HepG2 (cell line): ENCODE measurements at regions not wholly inside any gene's neighbourhood (a gene's known extent, or its start where the extent isn't known, plus 50 kb on each side); places are given as distances from the start of the nearest gene placed in this dataset.

Experiments
- ATAC-seq: fragments of 200-7000 bp; cut with Tn5 transposase; 3 replicates; pipeline ENCODE4 v1.9.1; 2020; ENCODE audit warnings: mild to moderate bottlenecking, moderate library complexity
- BruUV-seq: library from RNA; stranded (reverse); fragments of 400-500 nt; replicated peaks from 2 replicates; lab custom pipeline; 2021; lab: Mats Ljungman, UMichigan
- CTCF ChIA-PET: fragments of 300-600 bp; formaldehyde crosslinking; extraction: SDS; loops from one replicate; lab custom pipeline; 2021; ENCODE audit warnings: low total read pairs, inconsistent platforms, low intra/inter-chr PET ratio; lab: Yijun Ruan, JAX
- POLR2A ChIA-PET: fragments of 350-600 bp; sonication (Branson Sonifier 250); formaldehyde crosslinking; loops from one replicate; lab custom pipeline; 2020; ENCODE audit warnings: antibody characterized with exemption, inconsistent platforms; lab: Yijun Ruan, JAX
- DNase-seq: peaks from one replicate; pipeline ENCODE4 v3.0.0-alpha.2; 2015; ENCODE audit warnings: low spot score
- FAIRE-seq: peaks from 3 replicates; lab custom pipeline; 2011; peaks lifted over from hg19 to GRCh38; lab: Jason Lieb, UNC
- H2AFZ ChIP-seq: one replicate; pipeline ENCODE4 v1.6.1; 2011; ENCODE audit warnings: low read length, inconsistent platforms
- H3K27ac ChIP-seq: fragments of 300-600 bp; 3 replicates; pipeline ENCODE4 v1.8.0; 2011; ENCODE audit warnings: mixed run types, mild to moderate bottlenecking, mixed read lengths, low read length, inconsistent platforms; ENCODE audit not compliant: insufficient read depth; ENCODE audit errors: extremely low read length
- H3K27me3 ChIP-seq, 2 experiments: fragments of 200-600 bp in 1 of 2; 2 replicates in 1 of 2; 3 replicates in 1 of 2; pipeline versions ENCODE4 v1.6.0 to v1.8.0; 2011; ENCODE audit warnings: low read length in 2 of 2, mild to moderate bottlenecking in 2 of 2, moderate library complexity in 2 of 2, inconsistent platforms in 1 of 2; ENCODE audit not compliant: insufficient read depth in 2 of 2, control insufficient read depth in 1 of 2
- H3K36me3 ChIP-seq, 2 experiments: fragments of 200-600 bp in 1 of 2; replicated peaks in 1 of 2; 2 replicates in 1 of 2; 3 replicates in 1 of 2; pipeline versions ENCODE4 v1.5.1 to v1.8.0; 2011; ENCODE audit warnings: low read length in 2 of 2, inconsistent platforms in 1 of 2; ENCODE audit not compliant: insufficient read depth in 2 of 2, control insufficient read depth in 1 of 2
- H3K4me1 ChIP-seq: 2 replicates; pipeline ENCODE4 v1.5.1; 2012; ENCODE audit warnings: low read length, inconsistent platforms; ENCODE audit not compliant: insufficient read depth
- H3K4me2 ChIP-seq: 2 replicates; pipeline ENCODE4 v1.6.0; 2011; ENCODE audit warnings: low read depth, low read length, inconsistent platforms
- H3K4me3 ChIP-seq, 3 experiments: fragments of 200-600 bp in 1 of 3; sonication (generic), shearing (Covaris generic) in 1 of 3; replicated peaks in 1 of 3; 2 replicates each; pipeline ENCODE4 v1.5.1; 2011 to 2016; ENCODE audit warnings: low read length in 3 of 3, inconsistent platforms in 2 of 3, low read depth in 2 of 3, mild to moderate bottlenecking in 2 of 3, control low read depth in 1 of 3, mixed read lengths in 1 of 3; ENCODE audit not compliant: insufficient read depth in 1 of 3
- H3K79me2 ChIP-seq: one replicate; pipeline ENCODE4 v1.6.1; 2011; ENCODE audit warnings: low read length, inconsistent platforms; ENCODE audit not compliant: insufficient read depth
- H3K9ac ChIP-seq: 2 replicates; pipeline ENCODE4 v1.6.0; 2011; ENCODE audit warnings: mild to moderate bottlenecking, low read depth, low read length, inconsistent platforms; ENCODE audit not compliant: insufficient read depth
- H3K9me3 ChIP-seq: 2 replicates; pipeline ENCODE4 v1.5.1; 2012; ENCODE audit warnings: mild to moderate bottlenecking, low read length
- H4K20me1 ChIP-seq: 2 replicates; pipeline ENCODE4 v1.6.0; 2011; ENCODE audit warnings: inconsistent platforms, mild to moderate bottlenecking, low read length, moderate library complexity; ENCODE audit not compliant: insufficient read depth
- HHEX ChIP-seq: IDR thresholded peaks from 2 replicates; pipeline ENCODE4 v1.6.1; 2016; ENCODE audit warnings: control low read depth
- MAFF ChIP-seq: IDR thresholded peaks from 2 replicates; pipeline ENCODE4 v1.6.1; 2011; ENCODE audit warnings: low read depth, low read length, improper control_type of control experiment
- MAFK ChIP-seq, 2 experiments: IDR thresholded peaks in 1 of 2; conservative IDR thresholded peaks in 1 of 2; 2 replicates each; pipeline ENCODE4 v1.6.1; 2011; ENCODE audit warnings: improper control_type of control experiment in 2 of 2, low read length in 2 of 2
- TBX3 ChIP-seq: fragments of 450-650 bp; IDR thresholded peaks from 2 replicates; pipeline ENCODE4 v1.6.1; 2017; ENCODE audit warnings: antibody characterized with exemption, mild to moderate bottlenecking, inconsistent platforms, borderline replicate concordance
- TCF7 ChIP-seq: sonication (generic); IDR thresholded peaks from 2 replicates; pipeline ENCODE4 v1.6.1; 2016; ENCODE audit warnings: antibody characterized with exemption, low read depth
- WGBS: methylation state at CpG from one replicate; pipeline ENCODE4 v1.1.6; 2017; ENCODE audit warnings: low lambda C conversion rate; 5-methylcytosine and 5-hydroxymethylcytosine counted together
- in situ Hi-C: cut with HindIII; loops from 2 replicates; pipeline ENCODE4 v1.10.0; 2017; ENCODE audit warnings: low pct_unique_long_range_greater_than_20kb; ENCODE audit not compliant: extremely low pct_ligation_motif_present
- intact Hi-C: fragments of 100-400 bp; cut with micrococcal nuclease; formaldehyde crosslinking; loops from one replicate; pipeline ENCODE4 v1.10.0; 2022; ENCODE audit not compliant: unreplicated experiment
- TF ChIP-seq, protein P1 (sequence below): sonication (generic); formaldehyde crosslinking; IDR thresholded peaks from 2 replicates; pipeline ENCODE4 v1.4.0; 2020; ENCODE audit warnings: missing genetic modification reagents
- TF ChIP-seq, protein P2 (sequence below): sonication (generic); formaldehyde crosslinking; IDR thresholded peaks from 2 replicates; pipeline ENCODE4 v1.4.0; 2020; ENCODE audit warnings: missing genetic modification reagents

DNA sequence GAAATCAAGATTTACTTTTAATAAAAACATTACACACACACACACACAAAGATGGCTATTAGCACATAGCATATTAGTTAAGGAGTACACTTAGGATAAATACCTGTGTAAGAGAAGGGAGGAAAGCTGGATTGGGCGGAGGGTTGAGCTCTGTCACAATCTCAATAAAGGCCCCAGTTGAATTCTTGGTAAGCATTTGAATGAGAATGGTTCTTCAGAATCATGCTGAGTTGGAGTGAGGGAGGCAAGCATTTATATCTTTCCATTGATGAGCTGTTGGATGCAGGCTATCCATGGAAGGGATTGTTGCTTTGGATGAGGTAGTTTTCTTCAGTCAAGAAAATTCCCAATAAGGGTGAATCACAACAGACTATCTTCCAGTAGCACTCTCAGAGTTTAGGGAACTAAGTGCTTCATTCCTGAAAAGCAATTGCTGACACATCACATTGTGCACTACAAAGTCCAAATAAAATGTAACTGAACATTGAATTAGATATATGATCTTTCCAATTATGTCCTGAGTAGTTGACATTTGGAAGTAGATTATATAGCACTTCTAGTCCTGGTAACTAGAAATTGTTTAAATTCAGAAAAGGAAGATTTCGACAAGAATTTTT is 95.7 kb downstream of the SUCNR1 start:
- FAIRE-seq (no peak), ATAC-seq (no peak)
- H3K4me3 ChIP-seq = no peak overlapping the region
- in situ Hi-C loops = no loop called here
- H3K27me3 ChIP-seq = no peaks in the 10 kb centered on the region; a peak in 1 of 5 replicates
- H3K79me2 ChIP-seq = no peaks in the 10 kb centered on the region
- no peaks in the 10 kb centered on the region for H3K36me3 ChIP-seq
- TF ChIP-seq MAFF = peak; percentile 87
- TF ChIP-seq, protein P1, sequence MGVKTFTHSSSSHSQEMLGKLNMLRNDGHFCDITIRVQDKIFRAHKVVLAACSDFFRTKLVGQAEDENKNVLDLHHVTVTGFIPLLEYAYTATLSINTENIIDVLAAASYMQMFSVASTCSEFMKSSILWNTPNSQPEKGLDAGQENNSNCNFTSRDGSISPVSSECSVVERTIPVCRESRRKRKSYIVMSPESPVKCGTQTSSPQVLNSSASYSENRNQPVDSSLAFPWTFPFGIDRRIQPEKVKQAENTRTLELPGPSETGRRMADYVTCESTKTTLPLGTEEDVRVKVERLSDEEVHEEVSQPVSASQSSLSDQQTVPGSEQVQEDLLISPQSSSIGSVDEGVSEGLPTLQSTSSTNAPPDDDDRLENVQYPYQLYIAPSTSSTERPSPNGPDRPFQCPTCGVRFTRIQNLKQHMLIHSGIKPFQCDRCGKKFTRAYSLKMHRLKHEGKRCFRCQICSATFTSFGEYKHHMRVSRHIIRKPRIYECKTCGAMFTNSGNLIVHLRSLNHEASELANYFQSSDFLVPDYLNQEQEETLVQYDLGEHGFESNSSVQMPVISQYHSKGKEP (CRISPR knock-in tag) = no peak
- peak; percentile 85 to 91 for TF ChIP-seq MAFK (conservative IDR thresholded peaks at IDR 0.05 in 1 of 2, IDR thresholded peaks at IDR 0.05 in 1 of 2; ENCODE audit: low read length in 2 of 2)
- TF ChIP-seq, all 625 proteins: peak for 2
- no TSS peak for BruUV-seq
- Histone ChIP-seq H2AFZ (no peak overlapping the region), H4K20me1 (no peaks in the 10 kb centered on the region), H3K9ac (no peak overlapping the region), H3K9me3 (no peaks in the 10 kb centered on the region), H3K4me1 (no peaks in the 10 kb centered on the region), H3K27ac (no peak overlapping the region), H3K4me2 (no peak overlapping the region)
- no peak for DNase-seq
- WGBS = 20% methylated on average over 2 of the region's 2 CpGs
- ChIA-PET POLR2A (no interaction called here), CTCF (no interaction called here)
- intact Hi-C loops = no loop called here

DNA sequence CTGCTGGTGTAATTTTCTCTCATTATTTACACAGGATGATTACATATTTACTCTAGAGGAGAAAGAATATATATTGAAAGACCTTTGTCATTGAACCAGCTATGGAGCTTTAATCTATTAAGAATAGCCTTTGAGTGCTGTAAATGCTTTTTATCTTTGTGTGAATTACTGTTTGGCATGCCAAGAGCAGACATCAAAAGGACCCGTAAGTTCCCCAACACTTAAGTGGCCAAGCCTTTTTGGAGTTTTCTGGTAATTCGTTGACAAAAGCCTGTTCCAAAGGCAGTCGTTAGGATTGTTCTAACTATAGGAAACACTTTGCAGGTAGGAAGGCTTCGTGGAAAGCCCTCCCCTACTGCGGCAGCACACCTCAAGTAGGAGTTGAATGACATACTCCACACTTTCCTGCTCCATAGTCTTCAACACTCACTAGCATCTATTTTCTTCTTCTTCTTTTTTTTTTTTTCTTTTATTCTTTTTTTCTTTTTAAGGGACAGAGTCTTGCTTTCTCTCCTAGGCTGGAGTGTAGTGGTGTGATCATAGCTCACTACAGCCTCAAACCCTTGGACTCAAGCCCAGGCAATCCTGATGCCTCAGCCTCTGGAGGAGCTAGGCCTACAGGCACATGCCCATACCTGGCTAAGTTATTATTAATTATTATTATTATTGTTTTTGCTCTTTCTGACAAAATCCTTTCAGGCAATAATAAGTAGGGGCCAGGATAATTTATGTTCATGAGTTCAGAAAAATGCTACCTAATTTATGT is 98.6 kb downstream of the SUCNR1 start:
- Histone ChIP-seq H4K20me1 (no peaks in the 10 kb centered on the region), H3K79me2 (no peaks in the 10 kb centered on the region), H3K4me3 (no peak overlapping the region), H3K4me2 (no peak overlapping the region), H3K9ac (no peak overlapping the region), H2AFZ (no peak overlapping the region), H3K27ac (no peak overlapping the region), H3K27me3 (no peaks in the 10 kb centered on the region; a peak in 1 of 5 replicates), H3K4me1 (no peaks in the 10 kb centered on the region), H3K9me3 (no peaks in the 10 kb centered on the region), H3K36me3 (no peaks in the 10 kb centered on the region)
- FAIRE-seq = no peak
- ChIA-PET CTCF (no interaction called here), POLR2A (no interaction called here)
- no peak for ATAC-seq
- WGBS = 24% methylated on average over 5 of the region's 5 CpGs
- intact Hi-C loops (no loop called here), in situ Hi-C loops (no loop called here)
- BruUV-seq = no TSS peak
- DNase-seq = peak; percentile 22
- TF ChIP-seq, protein P2, sequence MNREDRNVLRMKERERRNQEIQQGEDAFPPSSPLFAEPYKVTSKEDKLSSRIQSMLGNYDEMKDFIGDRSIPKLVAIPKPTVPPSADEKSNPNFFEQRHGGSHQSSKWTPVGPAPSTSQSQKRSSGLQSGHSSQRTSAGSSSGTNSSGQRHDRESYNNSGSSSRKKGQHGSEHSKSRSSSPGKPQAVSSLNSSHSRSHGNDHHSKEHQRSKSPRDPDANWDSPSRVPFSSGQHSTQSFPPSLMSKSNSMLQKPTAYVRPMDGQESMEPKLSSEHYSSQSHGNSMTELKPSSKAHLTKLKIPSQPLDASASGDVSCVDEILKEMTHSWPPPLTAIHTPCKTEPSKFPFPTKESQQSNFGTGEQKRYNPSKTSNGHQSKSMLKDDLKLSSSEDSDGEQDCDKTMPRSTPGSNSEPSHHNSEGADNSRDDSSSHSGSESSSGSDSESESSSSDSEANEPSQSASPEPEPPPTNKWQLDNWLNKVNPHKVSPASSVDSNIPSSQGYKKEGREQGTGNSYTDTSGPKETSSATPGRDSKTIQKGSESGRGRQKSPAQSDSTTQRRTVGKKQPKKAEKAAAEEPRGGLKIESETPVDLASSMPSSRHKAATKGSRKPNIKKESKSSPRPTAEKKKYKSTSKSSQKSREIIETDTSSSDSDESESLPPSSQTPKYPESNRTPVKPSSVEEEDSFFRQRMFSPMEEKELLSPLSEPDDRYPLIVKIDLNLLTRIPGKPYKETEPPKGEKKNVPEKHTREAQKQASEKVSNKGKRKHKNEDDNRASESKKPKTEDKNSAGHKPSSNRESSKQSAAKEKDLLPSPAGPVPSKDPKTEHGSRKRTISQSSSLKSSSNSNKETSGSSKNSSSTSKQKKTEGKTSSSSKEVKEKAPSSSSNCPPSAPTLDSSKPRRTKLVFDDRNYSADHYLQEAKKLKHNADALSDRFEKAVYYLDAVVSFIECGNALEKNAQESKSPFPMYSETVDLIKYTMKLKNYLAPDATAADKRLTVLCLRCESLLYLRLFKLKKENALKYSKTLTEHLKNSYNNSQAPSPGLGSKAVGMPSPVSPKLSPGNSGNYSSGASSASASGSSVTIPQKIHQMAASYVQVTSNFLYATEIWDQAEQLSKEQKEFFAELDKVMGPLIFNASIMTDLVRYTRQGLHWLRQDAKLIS (CRISPR knock-in tag) = no peak
- 0 out of 2 replicates have a peak, but pooled peaks have one; percentile 39 for TF ChIP-seq HHEX (CRISPR knock-in tag)
- peak; percentile 69 for TF ChIP-seq TCF7
- TF ChIP-seq TBX3 = peak; percentile 52; the same call in 1 of the 2 replicates
